ENCODE measurements at regions not wholly inside any gene's neighbourhood (a gene's known extent, or its start where the extent isn't known, plus 50 kb on each side); places are given as distances from the start of the nearest gene placed in this dataset.
"Not testable (repeated sequence)": the region's sequence is repeated elsewhere in the genome, so short reads cannot be mapped to it uniquely, and the experiment has no call there.

GRCh38 chr12:84117190-84117589 lies 795.4 kb downstream of the SLC6A15 start:
- no peak for DNase-seq

- DNase-seq, result no peak
Measured at GRCh38 chr12:84113666-84114065, 798.9 kb downstream of the SLC6A15 start.

- DNase-seq, result not testable (repeated sequence)
Measured at GRCh38 chr12:84103886-84104285, 808.7 kb downstream of the SLC6A15 start.

GRCh38 chr12:84101963-84102362 lies 810.6 kb downstream of the SLC6A15 start:
- DNase-seq, result not testable (repeated sequence)

GRCh38 chr12:84099591-84099990 lies 813.0 kb downstream of the SLC6A15 start:
- not testable (repeated sequence) for DNase-seq

- no peak for DNase-seq
Measured at GRCh38 chr12:84091651-84092050, 820.9 kb downstream of the SLC6A15 start.

- DNase-seq, result no peak
Measured at GRCh38 chr12:84089356-84089755, 823.2 kb downstream of the SLC6A15 start.

- DNase-seq, result no peak
Measured at GRCh38 chr12:84085046-84085445, 827.6 kb downstream of the SLC6A15 start.

- no peak for DNase-seq
Measured at GRCh38 chr12:84079626-84080025, 833.0 kb downstream of the SLC6A15 start.

- no peak for DNase-seq
Measured at GRCh38 chr12:84077679-84078078, 834.9 kb downstream of the SLC6A15 start.

GRCh38 chr12:84075991-84076390 lies 836.6 kb downstream of the SLC6A15 start:
- DNase-seq, result no peak

- DNase-seq, result no peak
Measured at GRCh38 chr12:84073401-84073800, 839.2 kb downstream of the SLC6A15 start.

- no peak for DNase-seq
Measured at GRCh38 chr12:84072961-84073360, 839.6 kb downstream of the SLC6A15 start.

- DNase-seq, result no peak
Measured at GRCh38 chr12:84070292-84070691, 842.3 kb downstream of the SLC6A15 start.

GRCh38 chr12:84069699-84070098 lies 842.9 kb downstream of the SLC6A15 start:
- no peak for DNase-seq

GRCh38 chr12:84069198-84069597 lies 843.4 kb downstream of the SLC6A15 start:
- no peak for DNase-seq

- no peak for DNase-seq
Measured at GRCh38 chr12:84058136-84058535, 854.5 kb downstream of the SLC6A15 start.

GRCh38 chr12:84054811-84055210 lies 857.8 kb downstream of the SLC6A15 start:
- DNase-seq, result no peak

GRCh38 chr12:84047881-84048280 lies 864.7 kb downstream of the SLC6A15 start:
- DNase-seq, result no peak

- no peak for DNase-seq
Measured at GRCh38 chr12:84046859-84047258, 865.7 kb downstream of the SLC6A15 start.

- no peak for DNase-seq
Measured at GRCh38 chr12:84043355-84043754, 869.2 kb downstream of the SLC6A15 start.

- DNase-seq, result no peak
Measured at GRCh38 chr12:84038242-84038641, 874.4 kb downstream of the SLC6A15 start.

GRCh38 chr12:84036912-84037311 lies 875.7 kb downstream of the SLC6A15 start:
- no peak for DNase-seq

GRCh38 chr12:84035766-84036165 lies 876.8 kb downstream of the SLC6A15 start:
- no peak for DNase-seq

- DNase-seq, result no peak
Measured at GRCh38 chr12:84034871-84035270, 877.7 kb downstream of the SLC6A15 start.

GRCh38 chr12:84033162-84033561 lies 879.4 kb downstream of the SLC6A15 start:
- no peak for DNase-seq
